Colonic mucosa (tissue), 4 donors: ENCODE measurements at regions not wholly inside any gene's neighbourhood (a gene's known extent, or its start where the extent isn't known, plus 50 kb on each side); places are given as distances from the start of the nearest gene placed in this dataset.

Experiments used
- DNase-seq: peaks from one replicate; pipeline ENCODE4 v3.0.0-alpha.2; 2020
- H3K27ac ChIP-seq: fragments of 200-600 bp; one replicate; pipeline ENCODE4 v1.8.0; 2021
- H3K27me3 ChIP-seq: fragments of 200-600 bp; one replicate; pipeline ENCODE4 v1.8.0; 2021
- H3K36me3 ChIP-seq: fragments of 200-600 bp; one replicate; pipeline ENCODE4 v1.8.0; 2021
- H3K4me1 ChIP-seq: fragments of 200-600 bp; one replicate; pipeline ENCODE4 v1.8.0; 2021; ENCODE audit warnings: mild to moderate bottlenecking
- H3K4me3 ChIP-seq: fragments of 200-600 bp; one replicate; pipeline ENCODE4 v1.8.0; 2021
- H3K9ac ChIP-seq, 2 donors: one replicate each; pipeline ENCODE4 v1.7.0; 2013; ENCODE audit warnings: control low read depth in 2 of 2, low read depth in 2 of 2, low read length in 2 of 2
- H3K9me3 ChIP-seq: fragments of 200-600 bp; one replicate; pipeline ENCODE4 v1.8.0; 2021
- CTCF ChIP-seq: fragments of 200-600 bp; IDR thresholded peaks from one replicate; pipeline ENCODE4 v1.8.0; 2022; ENCODE audit warnings: antibody characterized with exemption, mild to moderate bottlenecking
- intact Hi-C: fragments of 100-400 bp; cut with DNase I; formaldehyde crosslinking; loops from one replicate; pipeline ENCODE4 v1.14.1; 2022
- donor health status: healthy.
- donor health status: DM: no; HTN: no; CAD: no.
- donor health status: DM: no; HTN: no; CAD: no.

- intact Hi-C loops, result no loop called here
Measured at GRCh38 chr4:17169699-17170098, 271.3 kb upstream of the LDB2 start.

DNA sequence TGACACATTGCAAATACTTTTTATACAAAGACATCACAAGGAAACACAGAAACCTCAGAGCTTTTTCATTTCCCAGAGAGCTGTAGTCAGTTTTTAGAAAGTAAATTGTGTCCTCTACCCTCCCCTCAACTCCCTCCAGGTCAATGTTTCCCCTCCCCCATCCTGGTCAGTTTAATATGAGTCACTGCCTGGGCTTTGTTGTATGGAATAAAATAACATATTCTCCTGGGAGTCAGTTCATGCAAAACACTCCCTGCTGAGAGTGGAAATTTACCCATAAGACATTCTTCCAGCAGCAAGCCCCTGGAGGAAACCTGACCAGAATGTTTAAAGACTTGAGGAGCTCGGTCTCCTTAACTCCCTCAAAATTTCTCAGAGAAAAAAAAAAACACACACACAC is 270.1 kb upstream of the LDB2 start:
- no peaks in the 10 kb centered on the region for H3K36me3 ChIP-seq
- no peak for DNase-seq
- no peaks in the 10 kb centered on the region for H3K4me1 ChIP-seq
- H3K4me3 ChIP-seq, result no peak overlapping the region
- H3K9ac ChIP-seq, result no peak overlapping the region
- intact Hi-C loops, result no loop called here
- H3K9me3 ChIP-seq, result no peaks in the 10 kb centered on the region
- no peaks in the 10 kb centered on the region for H3K27me3 ChIP-seq
- no peak overlapping the region for H3K27ac ChIP-seq
- TF ChIP-seq CTCF, result no peak

More at GRCh38 chr4:17169699-17170098, 271.3 kb upstream of the LDB2 start:
- Histone ChIP-seq H3K4me3 (no peak overlapping the region), H3K4me1 (no peaks in the 10 kb centered on the region), H3K27ac (no peak overlapping the region), H3K36me3 (no peaks in the 10 kb centered on the region), H3K9me3 (no peaks in the 10 kb centered on the region), H3K9ac (no peak overlapping the region), H3K27me3 (no peaks in the 10 kb centered on the region)
- TF ChIP-seq CTCF, result no peak
- no peak for DNase-seq

GRCh38 chr4:17166954-17167353 is 268.5 kb upstream of the LDB2 start:
- no peaks in the 10 kb centered on the region for H3K27me3 ChIP-seq

DNA sequence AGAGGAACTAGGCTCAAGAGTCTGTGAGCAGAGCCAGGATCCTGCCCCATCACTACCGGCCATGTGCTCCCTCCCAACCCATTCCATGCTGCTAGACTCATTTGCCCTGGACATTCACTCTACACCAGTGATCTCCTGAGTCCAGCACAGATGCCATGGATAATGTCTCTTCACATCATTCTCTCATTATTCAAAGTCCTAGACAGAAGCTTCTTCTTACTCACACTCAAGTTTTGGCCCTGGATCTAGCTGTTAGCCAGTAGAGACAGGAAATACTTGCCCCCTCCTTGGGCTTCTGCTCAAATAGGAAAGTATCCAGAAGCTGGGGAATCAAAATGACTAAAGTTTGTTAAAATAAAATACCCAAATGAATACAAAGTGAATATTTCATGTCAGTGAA is 266.8 kb upstream of the LDB2 start:
- TF ChIP-seq CTCF, result no peak
- no peak overlapping the region for H3K27ac ChIP-seq
- H3K36me3 ChIP-seq, result no peaks in the 10 kb centered on the region
- no peaks in the 10 kb centered on the region for H3K9me3 ChIP-seq
- no peak for DNase-seq
- no peak overlapping the region for H3K4me3 ChIP-seq
- H3K9ac ChIP-seq, result no peak overlapping the region
- intact Hi-C loops, result no loop called here
- no peaks in the 10 kb centered on the region for H3K4me1 ChIP-seq
- H3K27me3 ChIP-seq, result no peaks in the 10 kb centered on the region

More at GRCh38 chr4:17166954-17167353, 268.5 kb upstream of the LDB2 start:
- Histone ChIP-seq H3K9me3 (no peaks in the 10 kb centered on the region), H3K4me1 (no peaks in the 10 kb centered on the region), H3K4me3 (no peak overlapping the region), H3K27ac (no peak overlapping the region), H3K36me3 (no peaks in the 10 kb centered on the region), H3K9ac (no peak overlapping the region)
- no peak for DNase-seq
- intact Hi-C loops, result no loop called here
- TF ChIP-seq CTCF, result no peak

GRCh38 chr4:17164666-17165065 is 266.2 kb upstream of the LDB2 start:
- no peak overlapping the region for H3K4me3 ChIP-seq
- no peaks in the 10 kb centered on the region for H3K9me3 ChIP-seq
- H3K27me3 ChIP-seq, result no peaks in the 10 kb centered on the region
- no peak for DNase-seq
- H3K4me1 ChIP-seq, result no peaks in the 10 kb centered on the region
- H3K9ac ChIP-seq, result no peak overlapping the region
- intact Hi-C loops, result no loop called here
- no peak overlapping the region for H3K27ac ChIP-seq
- H3K36me3 ChIP-seq, result no peaks in the 10 kb centered on the region
- TF ChIP-seq CTCF, result no peak
